IPS-NIHi11 (cell line): ENCODE measurements at regions not wholly inside any gene's neighbourhood (a gene's known extent, or its start where the extent isn't known, plus 50 kb on each side); places are given as distances from the start of the nearest gene placed in this dataset.
"Not testable (repeated sequence)": the region's sequence is repeated elsewhere in the genome, so short reads cannot be mapped to it uniquely, and the experiment has no call there.

Experiments used
- DNase-seq: peaks from one replicate; pipeline ENCODE4 v3.0.0; 2012; ENCODE audit warnings: mixed read lengths, low spot score

GRCh38 chr6:149127212-149127611 is 190.3 kb upstream of the TAB2 start:
- DNase-seq = no peak

GRCh38 chr6:149128489-149129145 is 188.9 kb upstream of the TAB2 start:
- no peak for DNase-seq

GRCh38 chr6:149129371-149130077 is 188.0 kb upstream of the TAB2 start:
- DNase-seq = no peak

GRCh38 chr6:149130090-149130489 is 187.4 kb upstream of the TAB2 start:
- no peak for DNase-seq

GRCh38 chr6:149130508-149130907 is 187.0 kb upstream of the TAB2 start:
- DNase-seq = no peak

- DNase-seq = no peak
Measured at GRCh38 chr6:149131891-149132290, 185.6 kb upstream of the TAB2 start.

GRCh38 chr6:149132336-149132735 is 185.2 kb upstream of the TAB2 start:
- no peak for DNase-seq

GRCh38 chr6:149134511-149134933 is 183.0 kb upstream of the TAB2 start:
- no peak for DNase-seq

GRCh38 chr6:149135809-149136208 is 181.7 kb upstream of the TAB2 start:
- DNase-seq = no peak

- no peak for DNase-seq
Measured at GRCh38 chr6:149136273-149136912, 181.1 kb upstream of the TAB2 start.

GRCh38 chr6:149136913-149137286 is 180.6 kb upstream of the TAB2 start:
- no peak for DNase-seq

- DNase-seq = no peak
Measured at GRCh38 chr6:149137594-149137993, 179.9 kb upstream of the TAB2 start.

- DNase-seq = no peak
Measured at GRCh38 chr6:149138089-149138488, 179.4 kb upstream of the TAB2 start.

- DNase-seq = no peak
Measured at GRCh38 chr6:149138699-149139294, 178.7 kb upstream of the TAB2 start.

GRCh38 chr6:149139782-149140136 is 177.8 kb upstream of the TAB2 start:
- no peak for DNase-seq

GRCh38 chr6:149140137-149140909 is 177.2 kb upstream of the TAB2 start:
- DNase-seq = no peak

- DNase-seq = no peak
Measured at GRCh38 chr6:149140910-149141290, 176.6 kb upstream of the TAB2 start.

GRCh38 chr6:149142924-149143429 is 174.5 kb upstream of the TAB2 start:
- DNase-seq = no peak

- DNase-seq = not testable (repeated sequence)
Measured at GRCh38 chr6:149145800-149146199, 171.7 kb upstream of the TAB2 start.

GRCh38 chr6:149147195-149147594 is 170.3 kb upstream of the TAB2 start:
- DNase-seq = no peak

GRCh38 chr6:149147938-149148718 is 169.4 kb upstream of the TAB2 start:
- no peak for DNase-seq
